Upper lobe of right lung (tissue), 1 donor: ENCODE measurements at regions not wholly inside any gene's neighbourhood (a gene's known extent, or its start where the extent isn't known, plus 50 kb on each side); places are given as distances from the start of the nearest gene placed in this dataset.
A peak's percentile ranks its signal among the peaks of the same experiment; 100 is the strongest.

ENCODE experiments used
- ATAC-seq: fragments of 200-7000 bp; cut with Tn5 transposase; one replicate; pipeline ENCODE4 v1.9.1; 2020; ENCODE audit warnings: mild to moderate bottlenecking, moderate library complexity
- DNase-seq: peaks from one replicate; pipeline ENCODE4 v3.0.0-alpha.2; 2020
- H3K27ac ChIP-seq: fragments of 200-600 bp; one replicate; pipeline ENCODE4 v1.8.0; 2022
- H3K27me3 ChIP-seq: fragments of 200-600 bp; one replicate; pipeline ENCODE4 v1.8.0; 2022; ENCODE audit warnings: mild to moderate bottlenecking
- H3K36me3 ChIP-seq: fragments of 200-600 bp; one replicate; pipeline ENCODE4 v1.8.0; 2022
- H3K4me1 ChIP-seq: fragments of 200-600 bp; one replicate; pipeline ENCODE4 v1.8.0; 2022
- H3K4me3 ChIP-seq: fragments of 200-600 bp; one replicate; pipeline ENCODE4 v1.8.0; 2022; ENCODE audit warnings: mild to moderate bottlenecking
- H3K9me3 ChIP-seq: fragments of 200-600 bp; one replicate; pipeline ENCODE4 v1.8.0; 2022
- CTCF ChIP-seq: fragments of 200-600 bp; IDR thresholded peaks from one replicate; pipeline ENCODE4 v1.8.0; 2022; ENCODE audit warnings: antibody characterized with exemption
- intact Hi-C: fragments of 100-400 bp; cut with DNase I; formaldehyde crosslinking; loops from one replicate; pipeline ENCODE4 v1.11.0; 2022
- donor health status: DM: no; HTN: yes; CAD: no; lungs with severe emphysema.

- Histone ChIP-seq H3K9me3 (no peaks in the 10 kb centered on the region), H3K4me3 (no peak overlapping the region), H3K27ac (no peak overlapping the region), H3K36me3 (no peaks in the 10 kb centered on the region), H3K27me3 (peaks cover 7% of the 10 kb centered on the region), H3K4me1 (no peaks in the 10 kb centered on the region)
- ATAC-seq = no peak
- no peak for TF ChIP-seq CTCF
- DNase-seq = no peak
- intact Hi-C loops = no loop called here
These were observed 58.3 kb upstream of the CFAP46 start for GRCh38 chr10:133000648-133001047.

GRCh38 chr10:132997517-132998265, 55.3 kb upstream of the CFAP46 start:
- intact Hi-C loops = no loop called here
- Histone ChIP-seq H3K4me3 (no peak overlapping the region), H3K4me1 (no peaks in the 10 kb centered on the region), H3K27me3 (peaks cover 19% of the 10 kb centered on the region), H3K36me3 (no peaks in the 10 kb centered on the region), H3K9me3 (no peaks in the 10 kb centered on the region), H3K27ac (no peak overlapping the region)
- no peak for TF ChIP-seq CTCF
- ATAC-seq = no peak
- no peak for DNase-seq

GRCh38 chr10:132996603-132997343, 54.4 kb upstream of the CFAP46 start:
- no peak overlapping the region for H3K27ac ChIP-seq
- intact Hi-C loops = no loop called here
- peaks cover 24% of the 10 kb centered on the region for H3K27me3 ChIP-seq
- TF ChIP-seq CTCF = no peak
- DNase-seq (no peak), ATAC-seq (no peak)
- H3K4me3 ChIP-seq = no peak overlapping the region
- H3K9me3 ChIP-seq = no peaks in the 10 kb centered on the region
- H3K36me3 ChIP-seq = no peaks in the 10 kb centered on the region
- H3K4me1 ChIP-seq = no peaks in the 10 kb centered on the region

GRCh38 chr10:132995909-132996602, 53.7 kb upstream of the CFAP46 start:
- H3K4me3 ChIP-seq = no peak overlapping the region
- H3K36me3 ChIP-seq = no peaks in the 10 kb centered on the region
- intact Hi-C loops = no loop called here
- DNase-seq (no peak), ATAC-seq (no peak)
- no peaks in the 10 kb centered on the region for H3K4me1 ChIP-seq
- peaks cover 24% of the 10 kb centered on the region for H3K27me3 ChIP-seq
- H3K9me3 ChIP-seq = no peaks in the 10 kb centered on the region
- no peak for TF ChIP-seq CTCF
- H3K27ac ChIP-seq = no peak overlapping the region

GRCh38 chr10:132994811-132995210, 52.4 kb upstream of the CFAP46 start:
- Histone ChIP-seq H3K36me3 (no peaks in the 10 kb centered on the region), H3K4me3 (peak overlapping the region; percentile 39), H3K27me3 (peaks cover 17% of the 10 kb centered on the region), H3K9me3 (no peaks in the 10 kb centered on the region), H3K27ac (no peak overlapping the region), H3K4me1 (no peaks in the 10 kb centered on the region)
- ATAC-seq (no peak), DNase-seq (no peak)
- intact Hi-C loops = no loop called here
- TF ChIP-seq CTCF = no peak
